ENCODE measurements at regions not wholly inside any gene's neighbourhood (a gene's known extent, or its start where the extent isn't known, plus 50 kb on each side); places are given as distances from the start of the nearest gene placed in this dataset.
"Not testable (repeated sequence)": the region's sequence is repeated elsewhere in the genome, so short reads cannot be mapped to it uniquely, and the experiment has no call there.

DNA sequence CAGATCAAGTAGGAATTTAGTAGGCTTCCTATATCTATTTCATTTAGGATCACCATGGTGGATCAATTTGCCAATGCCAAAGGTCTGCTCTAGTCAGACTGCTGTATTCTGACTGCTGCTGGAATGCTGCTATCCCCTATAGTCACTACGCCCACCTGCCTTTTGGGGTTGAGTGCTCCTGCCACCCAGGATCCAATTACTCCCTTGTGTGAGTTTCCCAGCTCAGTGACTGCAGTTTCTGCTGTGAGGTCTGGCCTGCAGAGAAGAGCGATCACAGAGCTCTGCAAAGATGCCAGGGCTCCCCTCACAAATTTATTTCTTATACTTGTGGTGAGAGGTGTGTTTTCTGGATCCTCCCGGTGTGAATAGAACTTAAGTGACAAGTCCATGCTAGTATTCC is 88.1 kb upstream of the FOXI2 start:
- intact Hi-C loops (cut with micrococcal nuclease), result no loop called here
- no peak for TF ChIP-seq CTCF (IDR thresholded peaks at IDR 0.05; ENCODE audit: borderline replicate concordance)
- Histone ChIP-seq H3K27me3 (ENCODE audit: low read depth) (peaks cover 17% of the 10 kb centered on the region), H3K36me3 (no peaks in the 10 kb centered on the region), H3K4me3 (no peak overlapping the region), H3K27ac (replicated peaks) (no peak overlapping the region), H3K9me3 (replicated peaks) (peaks cover 4% of the 10 kb centered on the region), H3K4me1 (no peaks in the 10 kb centered on the region)
- no peak for DNase-seq

- Histone ChIP-seq H3K27me3 (ENCODE audit: low read depth) (peaks cover 17% of the 10 kb centered on the region), H3K9me3 (replicated peaks) (no peaks in the 10 kb centered on the region), H3K27ac (replicated peaks) (no peak overlapping the region), H3K4me3 (no peak overlapping the region), H3K4me1 (no peaks in the 10 kb centered on the region), H3K36me3 (no peaks in the 10 kb centered on the region)
- no peak for DNase-seq
- intact Hi-C loops (cut with micrococcal nuclease), result no loop called here
- no peak for TF ChIP-seq CTCF (IDR thresholded peaks at IDR 0.05; ENCODE audit: borderline replicate concordance)
These were observed 87.3 kb upstream of the FOXI2 start for GRCh38 chr10:127649642-127650041.

- Histone ChIP-seq H3K9me3 (replicated peaks) (no peaks in the 10 kb centered on the region), H3K4me3 (no peak overlapping the region), H3K36me3 (no peaks in the 10 kb centered on the region), H3K27me3 (ENCODE audit: low read depth) (peaks cover 15% of the 10 kb centered on the region), H3K4me1 (no peaks in the 10 kb centered on the region), H3K27ac (replicated peaks) (no peak overlapping the region)
- DNase-seq, result no peak
- intact Hi-C loops (cut with micrococcal nuclease), result no loop called here
- no peak for TF ChIP-seq CTCF (IDR thresholded peaks at IDR 0.05; ENCODE audit: borderline replicate concordance)
These were observed 79.9 kb upstream of the FOXI2 start for GRCh38 chr10:127657056-127657455.

GRCh38 chr10:127676430-127676829 is 60.6 kb upstream of the FOXI2 start:
- H3K36me3 ChIP-seq; H3K27ac ChIP-seq (replicated peaks); DNase-seq; H3K9me3 ChIP-seq (replicated peaks); H3K4me3 ChIP-seq; intact Hi-C loops (cut with micrococcal nuclease); H3K27me3 ChIP-seq (ENCODE audit: low read depth); H3K4me1 ChIP-seq: not testable (repeated sequence)

GRCh38 chr10:127678091-127678490 is 58.9 kb upstream of the FOXI2 start:
- Histone ChIP-seq H3K36me3 (no peaks in the 10 kb centered on the region), H3K4me3 (no peak overlapping the region), H3K27me3 (ENCODE audit: low read depth) (peaks cover 1% of the 10 kb centered on the region), H3K4me1 (no peaks in the 10 kb centered on the region), H3K9me3 (replicated peaks) (no peaks in the 10 kb centered on the region), H3K27ac (replicated peaks) (no peak overlapping the region)
- TF ChIP-seq CTCF (IDR thresholded peaks at IDR 0.05; ENCODE audit: borderline replicate concordance), result no peak
- intact Hi-C loops (cut with micrococcal nuclease), result no loop called here
- DNase-seq, result no peak

DNA sequence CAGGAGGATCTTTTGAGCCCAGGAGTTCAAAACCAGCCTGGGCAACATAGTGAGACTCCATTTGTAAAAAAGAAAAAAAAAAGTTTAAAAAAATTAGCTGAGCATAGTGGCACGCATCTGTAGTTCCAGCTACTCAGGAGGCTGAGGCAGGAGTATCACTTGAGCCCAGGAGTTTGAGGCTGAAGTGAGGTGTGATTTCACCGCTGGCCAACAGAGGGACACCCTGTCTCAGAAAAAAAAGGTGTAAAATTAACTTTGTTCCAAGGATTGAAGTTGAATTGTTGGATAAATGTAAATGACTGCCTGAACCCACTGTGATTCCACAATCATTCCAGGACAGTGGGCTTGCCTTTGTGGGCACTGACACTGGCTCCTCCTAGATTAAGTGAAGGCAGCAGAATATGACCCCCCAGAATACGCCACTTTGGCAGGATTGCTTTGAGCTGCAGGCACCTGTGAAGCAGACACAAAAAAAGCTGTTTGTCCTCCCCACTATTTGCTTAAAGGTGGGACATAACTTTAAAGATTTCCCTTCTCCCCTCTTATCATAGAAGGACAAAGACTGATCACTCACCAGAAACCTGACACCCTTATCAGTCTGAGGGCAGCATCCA is 57.2 kb upstream of the FOXI2 start:
- no peak for DNase-seq
- H3K36me3 ChIP-seq, result no peaks in the 10 kb centered on the region
- no peaks in the 10 kb centered on the region for H3K4me1 ChIP-seq
- TF ChIP-seq CTCF (IDR thresholded peaks at IDR 0.05; ENCODE audit: borderline replicate concordance), result peak; percentile 12
- H3K27ac ChIP-seq (replicated peaks), result no peak overlapping the region
- intact Hi-C loops (cut with micrococcal nuclease), result no loop called here
- H3K27me3 ChIP-seq (ENCODE audit: low read depth), result peaks cover 13% of the 10 kb centered on the region
- H3K9me3 ChIP-seq (replicated peaks), result no peaks in the 10 kb centered on the region
- no peak overlapping the region for H3K4me3 ChIP-seq

All from left ventricle myocardium inferior (tissue), 1 donor.